Stimulated activated CD8-positive, alpha-beta memory T cell treated with anti-CD3 and anti-CD28 coated beads, Interleukin-4, amount 100 ng/mL, for 1 hour (primary cell): ENCODE measurements at regions not wholly inside any gene's neighbourhood (a gene's known extent, or its start where the extent isn't known, plus 50 kb on each side); places are given as distances from the start of the nearest gene placed in this dataset.
"Not testable (repeated sequence)": the region's sequence is repeated elsewhere in the genome, so short reads cannot be mapped to it uniquely, and the experiment has no call there.

Experiments used
- DNase-seq, 2 donors: peaks; one replicate each; pipeline ENCODE4 v3.0.0-alpha.2; 2020; ENCODE audit warnings: low read depth in 2 of 2, low spot score in 1 of 2

DNA sequence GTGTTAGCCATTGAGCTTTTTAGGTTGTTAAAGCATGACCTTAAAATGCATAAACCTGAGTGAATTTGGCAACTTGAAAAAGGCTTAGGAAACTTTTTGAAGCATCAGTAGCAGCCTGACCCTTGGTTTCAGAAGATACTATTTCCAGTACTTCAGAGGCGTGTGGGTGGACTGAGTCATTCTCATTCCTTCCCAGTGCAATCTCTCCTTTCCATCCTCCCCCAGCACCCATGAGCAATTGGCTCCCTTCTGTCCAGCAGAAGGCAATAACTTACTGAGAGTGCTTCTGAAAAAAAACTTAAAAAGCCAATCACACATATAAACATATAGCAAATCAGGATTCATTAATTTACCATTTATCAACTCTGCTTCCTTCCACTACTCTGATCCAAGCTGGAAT is 299.3 kb upstream of the STXBP6 start:
- no peak for DNase-seq

GRCh38 chr14:25340882-25341281 is 290.9 kb upstream of the STXBP6 start:
- DNase-seq, result no peak

GRCh38 chr14:25322784-25323183 is 272.8 kb upstream of the STXBP6 start:
- no peak for DNase-seq

DNA sequence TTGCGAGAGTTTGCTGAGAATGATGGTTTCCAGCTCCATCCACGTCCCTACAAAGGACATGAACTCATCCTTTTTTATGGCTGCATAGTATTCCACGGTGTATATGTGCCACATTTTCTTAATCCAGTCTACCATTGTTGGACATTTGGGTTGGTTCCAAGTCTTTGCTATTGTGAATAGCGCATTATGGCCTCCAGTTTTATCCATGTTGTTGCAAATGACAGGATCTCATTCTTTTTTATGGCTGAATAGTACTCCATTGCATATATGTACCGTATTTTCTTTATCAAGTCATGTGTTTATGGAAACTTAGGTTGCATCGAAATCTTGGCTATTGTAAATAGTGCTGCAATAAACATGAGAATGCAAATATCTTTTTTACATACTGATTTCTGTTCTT is 266.1 kb upstream of the STXBP6 start:
- DNase-seq, result not testable (repeated sequence)

- no peak for DNase-seq
These were observed 258.3 kb upstream of the STXBP6 start for GRCh38 chr14:25308244-25308643.

DNA sequence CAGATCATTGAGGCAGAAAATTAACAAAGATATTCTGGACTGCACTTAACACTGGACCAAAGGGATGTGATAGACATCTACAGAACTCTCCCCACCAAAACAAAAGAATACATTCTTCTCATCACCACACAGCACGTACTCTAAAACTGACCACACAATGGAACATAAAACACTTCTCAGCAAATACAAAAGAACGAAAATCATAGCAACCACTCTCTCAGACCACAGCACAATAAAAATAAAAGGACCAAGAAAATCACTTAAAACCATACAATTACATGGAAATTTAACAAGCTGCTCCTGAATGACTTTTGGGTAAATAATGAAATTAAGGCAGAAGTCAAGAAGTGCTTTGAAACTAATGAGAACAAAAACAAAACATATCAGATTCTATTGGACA is 254.0 kb upstream of the STXBP6 start:
- no peak for DNase-seq

- DNase-seq, result no peak
These were observed 248.3 kb upstream of the STXBP6 start for GRCh38 chr14:25298238-25298637.

DNA sequence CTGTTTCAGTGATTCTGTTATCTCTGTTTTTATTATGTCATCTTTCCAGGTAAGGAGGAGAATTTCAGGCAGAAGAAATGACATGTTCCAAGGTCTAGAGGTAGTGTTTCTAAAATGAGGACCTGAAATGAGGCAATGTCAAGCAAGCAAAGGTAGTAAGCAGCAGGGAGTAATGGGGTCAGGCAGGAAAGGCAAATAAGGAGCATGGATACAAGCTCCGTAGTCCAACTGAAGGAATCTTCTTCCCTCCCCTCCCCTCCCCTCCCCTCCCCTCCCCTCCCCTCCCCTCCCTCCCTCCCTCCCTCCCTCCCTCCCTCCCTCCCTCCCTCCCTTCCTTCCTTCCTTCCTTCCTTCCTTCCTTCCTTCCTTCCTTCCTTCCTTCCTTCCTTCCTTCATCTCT is 240.2 kb upstream of the STXBP6 start:
- DNase-seq, result not testable (repeated sequence)

GRCh38 chr14:25274529-25274928 is 224.6 kb upstream of the STXBP6 start:
- no peak for DNase-seq

GRCh38 chr14:25267186-25267585 is 217.2 kb upstream of the STXBP6 start:
- DNase-seq, result no peak

DNA sequence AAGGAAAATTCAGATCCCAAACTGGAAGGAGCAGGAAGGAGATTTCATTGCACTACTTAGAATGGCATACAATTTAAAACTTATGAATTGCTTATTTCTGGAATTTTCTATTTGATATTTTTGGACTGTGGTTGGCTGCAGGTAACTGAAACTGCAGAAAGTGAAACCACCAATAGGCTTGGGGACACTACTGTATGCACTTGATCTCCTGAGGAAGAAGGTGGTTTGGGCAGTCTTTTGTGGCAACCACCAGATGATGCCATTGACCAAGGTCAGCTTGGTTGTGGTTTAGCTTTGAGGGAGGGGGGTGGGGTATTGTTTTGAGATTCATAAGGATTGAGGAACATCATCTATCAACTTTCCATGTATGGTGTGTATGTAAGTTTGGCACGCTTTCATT is 209.5 kb upstream of the STXBP6 start:
- DNase-seq, result no peak

GRCh38 chr14:25252793-25253192 is 202.8 kb upstream of the STXBP6 start:
- DNase-seq, result no peak

GRCh38 chr14:25250516-25250915 is 200.6 kb upstream of the STXBP6 start:
- no peak for DNase-seq

DNA sequence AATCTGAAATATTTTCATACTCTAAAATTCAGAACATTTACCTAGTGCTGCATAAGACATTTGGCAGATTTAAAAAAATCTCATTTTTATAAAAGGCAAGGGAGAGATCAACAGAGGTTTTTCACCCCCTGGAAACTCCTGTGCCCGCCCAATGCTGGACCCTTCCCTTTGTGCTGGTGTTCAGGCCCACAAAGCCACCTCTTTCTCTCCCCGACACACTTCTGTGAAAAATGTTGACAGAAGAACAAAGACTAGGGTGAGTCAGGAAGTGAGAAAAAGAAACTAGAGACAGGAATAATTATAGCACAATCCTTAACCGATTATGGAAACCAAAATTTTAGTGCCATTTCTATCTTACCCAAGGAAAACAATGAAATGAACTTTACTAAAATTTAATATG is 197.7 kb upstream of the STXBP6 start:
- no peak for DNase-seq

GRCh38 chr14:25246751-25247150 is 196.8 kb upstream of the STXBP6 start:
- DNase-seq, result no peak

- DNase-seq, result no peak
These were observed 189.2 kb upstream of the STXBP6 start for GRCh38 chr14:25239170-25239569.

DNA sequence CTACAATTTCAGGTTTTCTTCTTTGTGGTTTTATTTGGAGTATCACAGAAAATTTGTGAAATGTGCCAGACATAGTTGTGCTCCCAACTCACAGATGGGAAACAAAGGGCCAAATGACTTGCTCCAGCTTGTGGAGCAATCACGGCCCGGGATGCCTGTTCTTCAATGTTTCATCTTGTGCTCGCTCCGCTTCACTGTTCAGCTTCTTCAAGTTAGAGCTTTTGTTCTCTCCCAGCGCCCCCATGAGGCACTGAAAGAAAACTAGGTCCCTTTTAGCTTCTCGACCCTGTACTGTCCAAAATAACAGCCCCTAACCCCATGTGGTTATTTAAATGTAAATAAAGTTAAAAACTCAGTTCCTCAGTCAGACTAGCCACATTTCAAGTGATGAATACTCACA is 187.9 kb upstream of the STXBP6 start:
- no peak for DNase-seq

DNA sequence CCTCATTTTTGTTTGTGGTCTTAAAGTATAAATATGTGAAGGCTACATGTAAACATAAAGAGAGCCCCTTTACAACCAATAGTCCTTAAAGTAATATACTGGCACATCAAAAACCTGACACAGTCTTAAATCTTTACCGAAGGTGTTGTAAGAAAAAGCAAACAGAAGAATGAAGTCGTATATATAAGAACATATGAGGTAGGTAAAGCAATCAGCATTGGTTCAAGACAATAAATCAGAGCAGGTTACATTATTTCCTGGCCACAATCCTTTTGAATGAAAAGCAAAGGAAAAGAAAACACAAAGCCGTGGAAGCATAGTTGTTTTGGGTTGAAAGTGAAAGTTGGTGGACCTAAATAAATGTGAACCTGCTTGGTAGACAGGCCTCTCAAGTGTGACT is 183.7 kb upstream of the STXBP6 start:
- no peak for DNase-seq

- DNase-seq, result no peak
These were observed 181.1 kb upstream of the STXBP6 start for GRCh38 chr14:25231004-25231403.

DNA sequence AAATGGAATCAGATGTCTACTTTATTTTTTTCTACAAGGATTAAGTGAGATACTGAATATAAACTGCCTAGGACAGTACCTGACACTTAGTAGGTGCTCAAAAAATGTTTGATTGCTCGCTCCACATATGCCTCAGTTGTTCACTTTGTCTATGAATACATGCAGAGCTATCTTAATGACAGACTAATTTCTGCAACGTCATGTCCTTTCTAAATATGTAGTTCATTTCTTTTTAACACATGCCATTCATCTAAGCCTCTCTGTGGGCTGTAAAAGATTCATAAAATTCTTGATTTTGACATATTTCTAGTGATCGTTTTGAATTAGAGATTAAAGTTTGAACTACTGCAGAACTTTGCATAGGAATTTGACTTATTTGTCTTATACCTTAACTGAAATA is 176.3 kb upstream of the STXBP6 start:
- no peak for DNase-seq

- no peak for DNase-seq
These were observed 172.3 kb upstream of the STXBP6 start for GRCh38 chr14:25222256-25222655.

DNA sequence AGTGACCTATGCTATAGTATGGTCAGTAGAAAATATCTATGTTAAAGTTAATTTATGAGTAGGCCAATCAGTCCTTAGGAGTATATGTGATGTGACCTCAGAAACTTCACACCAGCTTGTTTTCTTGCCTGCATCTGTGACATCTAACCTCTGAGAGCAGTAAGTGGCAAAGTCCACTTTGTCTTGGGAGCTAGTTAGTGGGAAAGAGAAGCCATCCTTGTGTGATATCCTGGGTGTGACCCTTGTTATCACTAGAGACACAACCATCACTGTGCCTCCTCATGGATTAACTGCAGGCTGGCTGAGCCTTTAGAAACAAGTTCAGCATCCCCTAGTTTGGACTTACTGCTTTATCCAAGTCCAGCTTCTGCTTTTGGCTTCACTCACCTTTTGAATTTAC is 170.6 kb upstream of the STXBP6 start:
- no peak for DNase-seq

- no peak for DNase-seq
These were observed 165.7 kb upstream of the STXBP6 start for GRCh38 chr14:25215607-25216006.

GRCh38 chr14:25197885-25198284 is 147.9 kb upstream of the STXBP6 start:
- DNase-seq, result no peak
